ENCODE measurements at regions not wholly inside any gene's neighbourhood (a gene's known extent, or its start where the extent isn't known, plus 50 kb on each side); places are given as distances from the start of the nearest gene placed in this dataset.

DNA sequence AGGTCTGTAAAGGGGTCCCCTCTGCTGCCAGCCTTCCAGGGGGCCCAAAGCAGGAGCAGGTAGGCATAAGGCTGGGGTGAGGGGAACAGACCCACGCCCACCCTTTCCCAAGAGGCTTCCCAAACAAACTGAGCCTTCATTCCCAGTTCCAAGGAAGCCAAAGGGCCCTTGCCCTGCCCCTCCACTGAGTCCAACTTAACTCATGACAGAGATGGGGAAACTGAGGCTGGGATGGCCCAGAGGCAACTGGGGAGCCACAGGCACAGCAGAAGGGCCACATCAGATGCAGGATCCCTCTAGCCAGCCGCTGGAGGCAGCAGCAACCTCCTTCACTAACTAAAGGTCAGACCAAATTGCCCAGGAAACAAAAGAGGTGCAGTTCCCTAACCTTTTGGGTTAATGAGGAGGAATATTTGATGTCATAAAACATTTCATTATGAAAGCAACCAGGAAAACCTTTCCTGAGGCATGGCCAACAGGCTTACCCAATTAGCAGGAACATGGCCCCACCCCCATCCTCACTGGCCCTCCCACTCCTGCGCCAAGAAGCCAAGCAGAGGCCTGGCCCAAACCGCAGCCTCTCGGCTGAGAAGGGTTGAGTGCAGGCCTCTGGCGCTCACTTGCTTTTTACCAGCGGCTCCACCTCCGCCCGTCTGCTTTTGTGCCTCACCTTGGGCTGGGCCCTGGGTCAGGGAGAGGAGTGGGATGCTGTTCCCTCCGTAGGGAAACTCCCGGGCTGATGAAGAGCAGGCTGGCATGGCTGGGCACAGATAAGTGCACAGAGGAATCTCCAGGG is 293.5 kb upstream of the RTL1 start:
- no peak for DNase-seq

DNA sequence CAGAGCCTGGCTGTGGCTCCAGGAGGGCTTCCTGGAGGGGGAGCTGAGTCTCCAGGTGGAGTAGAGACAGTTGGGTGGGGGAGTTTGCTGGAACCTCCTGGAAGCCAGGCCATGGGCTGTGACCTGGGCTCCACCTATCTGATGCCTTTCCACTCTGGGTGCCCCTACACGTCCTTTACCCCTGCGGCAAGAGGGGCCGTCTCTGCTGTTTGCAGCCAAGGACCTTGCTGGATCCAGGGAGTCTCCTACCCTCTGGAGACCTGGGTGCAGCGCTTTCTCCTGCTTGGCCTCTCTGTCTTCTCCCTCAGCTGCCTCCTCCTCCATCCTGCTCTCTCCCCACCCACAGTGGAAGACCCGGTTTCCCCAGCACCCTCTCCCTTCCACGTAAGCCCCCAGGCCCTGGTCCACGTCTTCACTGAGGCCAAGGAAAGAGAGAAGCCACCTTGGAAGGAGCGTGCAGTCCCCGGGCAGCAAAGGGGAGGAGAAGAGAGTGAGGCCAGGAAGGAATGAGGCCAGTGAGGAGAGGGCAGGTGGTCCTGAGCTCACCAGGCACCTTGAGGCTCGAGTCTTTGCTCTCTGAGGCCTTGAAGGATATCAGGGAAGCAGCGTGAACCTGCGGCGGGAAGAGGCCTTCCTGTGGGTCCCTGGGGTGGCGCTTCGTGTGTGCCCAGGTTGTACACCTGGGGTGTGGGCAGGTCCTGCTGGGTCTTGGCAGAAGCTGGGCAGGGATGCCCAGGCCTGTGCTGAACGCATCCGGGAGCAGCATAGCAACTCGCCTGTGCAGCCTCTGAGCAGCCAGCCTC is 294.3 kb upstream of the RTL1 start:
- DNase-seq = no peak

- DNase-seq = no peak
Observed at GRCh38 chr14:101198398-101199027, 295.0 kb upstream of the RTL1 start.

- no peak for DNase-seq
Observed at GRCh38 chr14:101199028-101199770, 295.7 kb upstream of the RTL1 start.

DNA sequence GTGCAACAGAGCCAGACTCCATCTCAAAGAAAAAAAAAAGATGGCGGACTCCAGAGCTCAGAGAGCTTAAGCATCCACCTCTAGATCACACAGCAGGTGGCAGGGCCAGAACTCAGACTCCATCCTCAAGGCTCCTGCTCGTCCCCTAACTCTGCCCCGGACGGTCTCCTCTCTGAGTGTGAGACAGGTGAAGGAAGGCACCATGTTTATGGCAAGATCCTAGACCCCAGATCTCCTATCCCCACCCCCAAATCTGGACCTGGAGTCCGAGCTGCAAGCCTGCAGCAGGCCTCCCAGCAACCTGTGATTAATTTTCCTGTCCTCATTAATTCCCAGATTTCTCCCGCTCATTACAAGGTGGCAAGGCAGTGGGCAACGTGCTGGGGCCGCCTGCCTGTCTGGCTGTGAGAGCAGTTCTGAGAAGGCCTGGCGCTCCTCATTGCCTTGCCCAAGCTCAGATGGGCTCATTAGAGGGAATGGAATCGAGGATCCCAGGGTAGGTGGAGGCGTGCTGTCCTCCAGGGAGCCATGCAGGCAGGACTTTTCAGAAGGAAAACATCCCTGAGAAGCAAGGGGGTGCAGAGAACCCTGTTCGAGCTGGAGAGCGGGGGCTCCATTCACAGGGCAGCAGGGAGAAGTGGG is 296.6 kb upstream of the RTL1 start:
- DNase-seq = no peak

- DNase-seq = no peak
Observed at GRCh38 chr14:101200650-101201516, 297.4 kb upstream of the RTL1 start.

GRCh38 chr14:101201535-101202151 is 298.1 kb upstream of the RTL1 start:
- no peak for DNase-seq

- no peak for DNase-seq
Observed at GRCh38 chr14:101202627-101203404, 299.3 kb upstream of the RTL1 start.

GRCh38 chr14:101206556-101206955 is 303.0 kb upstream of the RTL1 start:
- DNase-seq = no peak

GRCh38 chr14:101207041-101207440 is 303.5 kb upstream of the RTL1 start:
- no peak for DNase-seq

DNA sequence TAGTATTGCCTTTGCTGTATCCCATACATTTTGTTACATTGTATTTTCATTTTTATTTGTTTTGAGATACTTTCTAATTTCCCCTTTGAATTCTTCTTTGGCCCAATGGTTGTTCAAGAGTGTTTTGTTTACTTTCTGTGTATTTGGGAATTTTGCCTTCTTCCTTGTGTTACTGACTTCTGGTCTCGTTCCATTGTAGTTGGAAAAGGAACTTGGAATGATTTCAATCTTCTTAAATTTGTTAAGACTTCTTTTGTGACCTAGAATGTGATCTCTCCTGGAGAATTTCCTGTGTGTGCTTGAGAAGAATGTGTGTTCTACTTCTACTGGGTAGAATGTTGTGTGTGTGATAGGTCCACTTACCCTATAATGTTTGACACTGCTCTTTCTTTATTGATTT is 304.4 kb upstream of the RTL1 start:
- DNase-seq = no peak

DNA sequence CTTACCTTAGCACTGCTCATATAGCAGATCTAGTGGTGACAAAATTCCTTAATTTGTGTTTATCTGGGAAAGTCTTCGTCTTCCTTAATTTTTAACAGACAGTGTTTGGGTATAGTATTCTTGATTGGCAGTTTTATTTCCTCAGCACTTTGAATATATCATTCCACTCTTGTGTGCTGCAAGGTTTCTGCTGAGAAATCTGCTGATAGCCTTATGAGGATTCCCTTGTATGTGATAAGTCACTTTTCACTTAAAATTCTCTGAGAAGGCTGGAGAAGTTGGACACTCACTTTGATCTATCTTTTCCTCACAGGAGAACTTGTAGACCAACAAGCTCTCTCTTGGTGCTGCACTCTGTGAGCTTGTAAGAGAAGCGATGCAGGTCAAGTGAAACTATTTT is 306.1 kb upstream of the RTL1 start:
- DNase-seq = no peak

GRCh38 chr14:101215266-101215665 is 311.7 kb upstream of the RTL1 start:
- DNase-seq = no peak

DNA sequence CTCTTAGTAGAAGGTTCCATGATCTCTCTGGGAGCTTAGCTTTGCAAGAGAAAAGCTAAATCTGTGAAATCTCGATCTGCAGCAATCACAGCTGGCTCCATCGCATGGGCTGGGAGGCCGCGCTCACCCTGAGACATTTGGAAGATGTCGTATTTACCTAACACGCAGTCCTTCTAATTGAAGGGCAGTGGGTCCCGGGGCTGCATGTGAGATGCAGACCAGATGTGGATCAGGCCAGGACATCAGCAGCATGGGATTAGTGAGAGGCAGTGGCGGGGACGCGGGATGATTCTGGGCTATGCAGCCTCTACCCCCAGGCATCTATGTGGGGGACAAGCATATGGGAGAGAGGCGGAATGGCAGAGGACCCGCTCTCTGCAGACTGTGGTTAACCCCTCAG is 312.4 kb upstream of the RTL1 start:
- no peak for DNase-seq

DNA sequence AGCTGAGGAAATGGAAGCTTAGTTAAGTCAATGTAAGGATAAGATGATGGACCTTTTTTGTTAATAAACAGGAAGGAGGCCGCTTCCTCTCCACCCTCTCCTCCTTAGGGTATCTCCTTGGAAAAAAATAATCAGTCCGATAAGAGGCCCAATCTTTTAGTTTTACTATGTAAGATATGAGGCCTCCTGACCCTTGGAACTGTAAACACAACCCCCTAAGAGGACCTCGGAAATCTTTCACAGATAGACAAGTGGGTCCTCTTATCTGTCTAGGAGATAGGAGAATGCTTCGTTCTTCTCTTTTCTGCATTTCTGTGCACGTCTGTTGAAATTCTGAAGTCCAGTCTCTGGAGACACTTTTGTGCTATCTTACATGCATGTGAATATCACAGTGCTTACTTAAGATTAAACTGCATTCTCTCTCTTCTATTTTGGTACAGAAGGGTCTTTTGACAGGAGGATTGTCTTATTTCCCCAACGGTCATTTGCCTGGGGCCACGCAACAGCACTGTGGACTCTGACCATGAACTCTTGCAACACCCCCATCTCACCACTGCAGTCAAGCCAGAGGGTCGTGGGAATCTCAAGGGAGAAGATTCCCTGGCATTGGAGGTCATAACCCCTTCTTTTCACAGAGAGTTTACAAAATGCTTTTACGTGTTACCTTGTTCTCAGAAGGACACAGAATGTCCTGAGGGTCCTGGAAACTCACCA is 313.0 kb upstream of the RTL1 start:
- DNase-seq = no peak

DNA sequence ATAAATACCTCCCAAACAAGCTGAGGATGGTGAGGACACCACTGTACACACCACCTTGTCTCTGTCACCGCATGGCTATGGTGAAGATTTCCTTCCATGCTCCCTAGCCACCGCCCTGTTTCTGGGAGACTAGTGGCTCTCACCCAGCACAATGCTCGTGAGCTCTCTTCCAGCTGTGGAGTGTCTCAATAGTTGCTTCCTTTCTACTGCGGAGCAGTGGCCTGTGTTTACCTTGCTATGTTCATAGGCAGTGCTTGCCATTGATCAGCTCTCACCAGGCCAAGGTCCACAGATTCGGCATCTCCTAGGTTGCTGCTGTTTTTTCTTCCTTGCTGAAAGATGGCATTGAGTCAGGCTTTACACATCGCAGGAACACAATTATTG is 313.6 kb upstream of the RTL1 start:
- DNase-seq = no peak

GRCh38 chr14:101217616-101218371 is 314.3 kb upstream of the RTL1 start:
- no peak for DNase-seq

DNA sequence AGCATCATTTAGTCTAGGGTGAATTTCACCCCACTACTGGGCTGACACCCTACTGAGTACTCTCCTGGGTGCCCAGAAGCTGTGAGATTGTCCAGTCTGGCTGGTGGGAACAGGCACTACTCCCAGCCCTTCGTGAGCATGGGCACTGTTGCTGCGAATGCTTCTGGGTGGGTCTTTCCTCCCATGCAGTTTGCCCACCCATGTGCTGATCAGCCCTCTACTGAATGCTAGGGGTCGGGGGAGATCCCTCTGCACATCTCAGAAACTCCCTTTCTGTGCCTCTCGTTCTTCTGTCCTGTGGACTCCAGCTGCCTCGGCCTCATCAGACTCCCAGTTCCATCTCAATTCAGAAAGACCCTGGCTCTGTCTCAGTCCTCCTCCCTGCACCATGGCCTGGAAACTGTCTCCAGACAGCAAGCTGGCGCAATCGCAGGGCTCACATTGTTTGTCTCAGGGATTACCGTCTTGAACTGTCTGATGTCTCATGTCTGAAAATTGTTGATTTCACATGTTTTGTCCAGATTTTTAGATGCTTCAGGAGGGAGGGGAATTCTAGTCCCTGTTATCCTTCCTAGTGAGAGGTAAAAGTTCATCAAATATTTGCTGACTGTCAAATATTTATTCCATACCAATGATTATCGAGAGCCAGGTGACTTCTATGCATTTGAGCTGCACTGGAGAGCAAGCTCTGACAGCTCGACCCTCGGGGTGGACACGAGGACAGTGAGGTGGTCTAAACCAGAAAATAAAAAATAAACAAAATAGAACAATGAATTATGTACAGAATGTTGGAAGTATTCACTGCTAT is 316.6 kb upstream of the RTL1 start:
- DNase-seq = no peak

Data from CD4-positive, alpha-beta T cell treated with Interferon alpha-2 for 1 hour (primary cell).